GM18909 (cell line): ENCODE measurements at regions not wholly inside any gene's neighbourhood (a gene's known extent, or its start where the extent isn't known, plus 50 kb on each side); places are given as distances from the start of the nearest gene placed in this dataset.

ENCODE experiments used
- ATAC-seq: cut with Tn5 transposase; IDR thresholded peaks from one replicate; pipeline ENCODE4 v1.9.1; 2021; ENCODE audit warnings: mild to moderate bottlenecking; ENCODE audit not compliant: unreplicated experiment, poor library complexity

DNA sequence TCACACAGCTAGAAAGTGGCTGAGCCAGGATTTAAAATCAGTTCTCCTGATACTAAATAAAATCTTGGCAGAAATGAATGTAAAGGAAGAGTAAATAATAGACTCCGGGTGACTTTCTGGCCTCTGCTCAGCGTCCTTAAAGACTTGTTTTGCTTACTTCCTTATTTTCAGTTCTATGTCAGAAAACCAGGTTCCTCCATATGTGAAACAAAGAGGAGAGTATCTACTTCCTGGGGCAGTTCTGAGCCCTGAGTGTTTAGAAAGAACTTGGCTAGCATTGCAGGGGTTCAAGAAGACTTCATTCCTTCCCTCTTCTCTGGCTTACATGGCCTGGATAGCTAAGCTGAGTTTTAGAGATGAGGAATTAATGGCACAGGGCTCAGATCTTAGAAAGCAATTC lies 222.8 kb upstream of the TLE3 start:
- ATAC-seq, result no peak

DNA sequence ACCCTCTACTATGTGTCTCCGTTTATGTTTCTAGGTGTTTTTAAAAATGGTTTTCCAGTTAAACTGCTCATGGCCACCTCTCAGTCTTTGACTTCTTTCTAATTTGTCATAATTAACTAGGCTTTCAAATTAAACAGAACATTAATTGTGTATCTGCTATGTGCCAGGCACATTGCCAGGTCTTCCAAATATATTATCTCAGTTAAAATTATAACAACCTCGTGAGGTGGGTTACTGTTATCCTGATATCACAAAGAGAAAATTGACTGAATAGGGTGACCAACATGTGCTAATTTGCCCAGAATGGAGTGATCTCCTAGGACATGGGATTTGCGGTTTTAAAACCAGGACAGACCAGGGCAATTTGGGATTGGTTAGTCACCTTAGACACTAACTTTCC lies 222.4 kb upstream of the TLE3 start:
- ATAC-seq, result no peak

DNA sequence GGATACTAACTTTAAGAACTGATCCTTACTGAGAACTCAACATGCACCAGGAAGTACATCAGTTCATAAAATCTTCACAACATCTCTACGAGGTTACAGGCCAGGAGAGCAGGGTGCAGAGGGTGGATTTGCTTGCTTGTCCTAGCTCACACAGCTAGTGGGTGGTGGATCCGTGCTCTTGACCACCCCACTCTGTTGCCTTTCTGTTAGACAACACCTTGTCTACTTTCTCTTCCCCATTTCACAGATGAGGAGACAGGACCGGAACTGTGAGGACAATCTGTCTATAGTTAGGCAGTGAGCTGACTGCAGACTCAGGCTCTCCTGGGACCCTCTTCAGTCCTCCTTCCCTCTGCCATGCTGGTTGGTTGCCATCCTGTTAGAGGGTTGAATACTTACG lies 221.7 kb upstream of the TLE3 start:
- peak; percentile 89 for ATAC-seq

DNA sequence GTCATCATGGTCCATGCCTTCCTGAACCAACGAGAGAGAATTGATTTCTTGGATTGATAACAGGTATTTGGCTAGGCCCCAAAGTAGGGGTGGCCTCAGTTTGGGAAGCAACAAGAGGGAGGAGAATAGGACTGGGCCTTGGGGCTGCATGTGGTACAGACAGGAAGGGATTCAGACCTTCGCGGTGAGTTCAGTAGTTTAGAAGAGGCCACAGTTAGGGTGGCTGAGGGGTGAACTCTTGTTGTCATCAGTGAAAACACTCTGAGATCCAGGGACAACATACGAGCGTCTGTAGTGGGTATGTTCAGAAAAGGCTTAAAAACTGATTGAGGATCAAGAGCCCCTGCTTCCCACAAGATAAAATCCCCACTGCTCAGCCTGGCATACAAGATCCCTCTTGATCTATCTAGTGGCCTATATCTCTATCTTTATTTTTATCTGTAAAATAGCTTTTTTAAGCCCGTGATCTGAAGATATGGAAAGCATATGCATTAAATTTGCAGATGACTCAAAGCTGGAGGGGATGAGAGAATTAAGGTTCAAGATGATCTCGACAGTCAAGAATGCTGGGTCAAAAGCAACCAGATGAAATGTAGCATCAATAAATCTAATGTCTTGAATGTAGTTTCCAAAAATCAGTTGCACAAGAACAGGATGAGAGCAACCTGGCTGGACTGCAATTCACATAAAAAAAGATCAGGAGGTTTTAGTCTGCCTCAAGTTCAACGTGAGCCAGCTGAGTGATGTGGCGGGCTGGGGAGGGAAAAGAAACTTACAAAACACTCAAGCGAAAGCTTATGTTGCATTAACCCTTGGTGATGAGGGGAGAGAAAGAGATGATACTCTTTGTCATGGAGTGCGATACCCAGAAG lies 221.1 kb upstream of the TLE3 start:
- ATAC-seq, result peak; percentile 43

DNA sequence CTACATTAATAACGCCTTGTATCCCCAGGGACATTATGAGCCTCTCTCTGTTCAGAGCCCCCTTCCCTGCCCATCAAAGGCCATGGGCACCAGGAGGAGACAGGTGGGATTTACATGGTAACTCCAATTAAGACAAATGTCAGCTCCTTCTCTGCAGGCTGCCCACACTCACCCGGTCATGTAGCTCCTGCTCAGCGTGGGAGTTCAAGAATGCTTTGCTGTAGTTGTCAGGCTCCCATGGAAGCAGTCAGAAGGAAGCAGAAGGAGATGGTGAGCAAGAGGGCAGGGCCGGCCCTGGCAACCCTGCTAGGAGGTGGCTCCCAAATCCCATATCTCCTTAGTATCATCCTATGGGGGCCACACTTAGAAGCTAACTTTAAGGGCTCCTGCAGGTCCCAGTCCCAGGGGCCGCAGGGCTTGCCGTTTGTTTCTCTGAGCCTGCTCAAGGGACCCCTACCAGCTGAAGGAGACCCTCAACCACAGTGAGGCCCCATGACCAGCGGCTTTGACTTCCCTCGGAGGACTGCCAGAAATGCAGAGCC lies 218.4 kb upstream of the TLE3 start:
- ATAC-seq, result no peak

- ATAC-seq, result no peak
Measured at GRCh38 chr15:70315431-70315830, 217.7 kb upstream of the TLE3 start.

DNA sequence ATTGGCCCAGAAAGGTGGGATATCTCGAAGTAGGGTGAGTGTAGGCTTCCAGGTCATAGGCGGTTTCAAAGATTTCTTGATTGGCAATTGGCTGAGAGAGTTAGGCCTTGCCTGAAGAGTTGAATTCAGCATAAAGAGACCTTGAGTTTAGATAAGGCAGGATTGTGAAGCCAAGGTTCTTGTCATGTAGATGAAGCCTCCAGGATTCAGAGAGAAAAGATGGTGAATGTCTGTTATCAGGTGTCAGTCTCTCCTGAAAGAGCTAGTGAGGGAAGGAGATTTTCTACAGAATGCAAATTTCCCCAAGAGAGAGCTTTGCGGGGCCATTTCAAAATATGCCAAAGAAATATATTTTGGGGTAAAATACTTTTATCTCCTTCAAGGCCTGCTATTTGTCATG lies 217.0 kb upstream of the TLE3 start:
- ATAC-seq, result no peak

DNA sequence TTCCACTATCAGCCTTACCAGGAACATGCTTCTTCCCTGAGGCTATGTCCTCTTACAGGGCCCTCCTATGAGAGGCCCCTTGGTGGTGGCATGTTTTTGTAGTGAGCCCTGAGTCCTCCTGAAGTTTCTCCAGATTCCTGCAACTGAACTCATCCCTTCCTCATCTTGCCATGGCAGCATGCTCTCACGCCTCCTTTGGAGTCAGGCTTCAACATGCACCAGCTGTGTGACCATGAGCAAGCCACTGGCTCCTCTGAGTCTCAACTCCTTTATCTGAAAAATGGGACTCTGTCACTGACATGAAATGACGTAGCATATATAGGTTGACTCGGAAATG lies 216.3 kb upstream of the TLE3 start:
- no peak for ATAC-seq

GRCh38 chr15:70313099-70314017 lies 215.6 kb upstream of the TLE3 start:
- no peak for ATAC-seq

DNA sequence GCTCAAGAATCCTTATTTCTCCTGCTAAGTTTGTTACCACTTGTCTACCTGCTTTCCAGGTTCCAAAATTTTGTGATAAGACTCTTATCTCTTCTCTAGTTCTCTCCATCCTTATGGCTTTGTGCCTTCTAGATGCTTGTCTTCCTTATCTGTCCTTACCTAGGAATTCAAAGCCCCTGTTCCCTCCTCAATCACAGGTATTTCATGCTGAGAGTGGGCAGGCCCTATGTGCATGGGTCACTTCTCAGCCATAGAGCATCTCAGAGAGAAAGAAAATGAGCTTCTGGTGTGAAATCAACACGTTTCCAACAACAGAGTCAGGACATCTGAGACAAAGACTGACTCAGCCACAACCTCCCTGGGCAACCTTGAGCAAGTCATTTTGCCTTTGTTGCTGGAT lies 214.1 kb upstream of the TLE3 start:
- ATAC-seq, result no peak

DNA sequence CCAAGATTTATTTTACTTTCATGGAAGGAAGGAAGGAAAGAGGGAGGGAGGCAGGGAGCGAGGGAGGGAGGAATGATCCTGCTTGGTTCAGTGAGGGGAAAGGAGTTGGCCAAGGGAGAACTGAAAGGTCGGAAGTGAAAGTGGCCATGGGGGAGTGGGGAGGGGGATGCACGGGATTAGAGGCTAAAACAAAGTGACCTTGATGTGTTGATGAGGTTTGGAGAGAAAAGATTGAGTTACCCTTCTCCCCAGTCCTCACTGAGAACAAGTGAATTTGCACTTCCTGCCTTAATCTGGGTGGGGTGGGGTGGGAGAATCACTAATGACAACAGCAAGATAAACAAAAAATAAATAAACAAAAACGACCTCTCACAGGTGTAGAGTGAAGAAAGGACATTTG lies 212.0 kb upstream of the TLE3 start:
- ATAC-seq, result no peak

DNA sequence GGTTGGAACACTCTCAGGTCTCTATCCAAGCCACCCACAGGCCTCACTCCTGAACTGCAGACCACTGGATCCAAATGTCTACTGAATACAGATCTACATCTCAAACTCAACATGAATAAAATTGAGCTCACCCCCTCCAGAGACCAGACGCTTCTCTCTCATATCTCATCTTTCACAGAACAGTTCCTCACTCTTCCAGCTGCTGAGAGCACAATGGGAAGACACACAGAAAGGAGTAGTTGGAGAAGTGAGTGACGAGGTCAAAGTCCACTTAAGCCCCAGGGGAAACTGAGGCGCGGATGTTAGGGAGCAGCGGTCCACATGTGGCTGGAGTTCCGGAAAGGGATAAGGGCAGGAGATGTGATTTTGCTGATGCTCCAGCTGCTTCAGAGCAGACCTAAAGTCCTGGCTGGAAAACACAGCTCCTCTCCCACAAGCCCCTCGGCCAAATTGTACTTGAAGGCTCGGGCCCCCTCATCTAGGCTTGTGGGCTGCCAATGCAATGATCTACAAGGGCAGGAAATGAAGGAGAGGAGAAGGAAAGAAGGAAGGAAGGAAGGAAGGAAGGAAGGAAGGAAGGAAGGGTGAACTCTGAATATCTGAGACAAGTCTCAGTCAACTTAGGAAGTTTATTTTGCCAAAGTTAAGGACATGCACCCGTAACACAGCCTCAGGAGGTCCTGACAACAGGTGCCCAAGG lies 211.2 kb upstream of the TLE3 start:
- ATAC-seq, result no peak

DNA sequence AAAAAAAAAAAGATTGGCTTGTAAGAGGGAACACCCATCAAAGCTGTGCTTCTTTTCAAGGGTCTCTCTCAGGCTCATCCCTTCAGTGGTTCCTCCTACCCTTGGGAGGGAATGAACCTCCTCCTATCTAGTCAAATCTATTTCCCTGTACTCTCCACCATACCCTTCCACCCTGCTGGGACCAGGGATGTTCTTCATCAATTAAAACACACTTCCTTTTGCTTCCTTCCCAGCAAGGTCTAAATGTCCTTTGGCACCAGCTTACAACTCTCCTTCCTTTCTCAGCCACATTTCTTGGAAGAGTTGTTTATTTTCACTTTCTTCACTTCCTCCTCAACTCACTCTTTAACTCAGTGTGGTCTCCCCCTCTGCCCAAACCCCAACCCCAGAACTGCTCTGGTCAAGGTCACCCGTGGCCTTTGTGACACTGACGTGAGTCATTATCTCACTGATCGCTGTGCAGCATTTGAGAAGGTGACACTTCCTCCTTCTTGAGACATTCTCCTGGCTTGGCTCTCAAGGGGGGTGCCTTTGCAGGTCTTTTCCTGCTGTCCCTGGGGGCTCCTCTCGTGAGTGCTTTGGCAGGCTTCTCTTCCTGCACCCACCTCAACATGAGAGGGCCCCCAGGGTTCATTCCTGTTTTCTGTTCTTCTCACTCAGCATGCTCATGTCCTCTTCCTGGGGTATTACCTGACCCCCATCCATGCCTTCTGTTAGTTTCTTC lies 210.5 kb upstream of the TLE3 start:
- ATAC-seq, result no peak

GRCh38 chr15:70306582-70306981 lies 208.9 kb upstream of the TLE3 start:
- ATAC-seq, result no peak

- ATAC-seq, result no peak
Measured at GRCh38 chr15:70306081-70306480, 208.4 kb upstream of the TLE3 start.

DNA sequence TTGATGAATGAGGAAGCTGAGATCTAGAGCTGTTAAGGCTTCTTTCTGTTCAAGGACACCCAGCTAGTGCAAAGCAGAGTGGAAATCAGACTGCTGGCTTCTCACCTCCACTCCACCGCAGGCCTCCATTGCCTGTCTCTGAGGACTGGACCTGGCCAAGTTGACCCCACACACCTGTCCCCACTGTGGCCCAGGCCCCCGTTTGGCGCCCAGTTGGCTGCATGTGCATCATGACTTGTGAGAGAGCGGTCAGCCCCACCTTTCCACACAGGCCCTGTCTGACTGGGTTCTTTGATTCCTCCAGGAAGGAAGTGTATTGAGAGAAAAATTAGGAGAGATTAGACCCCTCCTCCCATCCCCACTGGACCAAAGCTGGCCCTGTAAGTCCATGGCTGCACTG lies 206.3 kb upstream of the TLE3 start:
- no peak for ATAC-seq

DNA sequence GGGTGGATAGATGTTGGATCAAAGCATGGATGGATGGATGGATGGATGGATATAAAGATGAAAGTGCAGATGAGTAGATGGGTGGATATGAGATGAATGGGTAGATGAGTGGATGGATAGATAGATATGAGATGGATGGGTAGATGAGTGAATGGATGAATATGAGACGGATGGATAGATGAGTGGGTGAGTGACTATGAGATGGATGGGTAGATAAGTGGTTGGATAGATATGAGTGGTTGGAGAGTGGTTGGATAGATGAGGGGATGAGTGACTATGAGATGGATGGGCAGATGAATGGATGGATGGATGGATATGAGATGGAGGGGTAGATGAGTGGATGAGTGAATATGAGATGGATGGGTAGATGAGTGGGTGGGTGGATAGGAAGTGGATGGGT lies 204.6 kb upstream of the TLE3 start:
- ATAC-seq, result no peak

GRCh38 chr15:70301396-70301795 lies 203.7 kb upstream of the TLE3 start:
- no peak for ATAC-seq

GRCh38 chr15:70299931-70300869 lies 202.5 kb upstream of the TLE3 start:
- peak; percentile 95 for ATAC-seq
